GM19239 (cell line): ENCODE measurements at regions not wholly inside any gene's neighbourhood (a gene's known extent, or its start where the extent isn't known, plus 50 kb on each side); places are given as distances from the start of the nearest gene placed in this dataset.
"Not testable (repeated sequence)": the region's sequence is repeated elsewhere in the genome, so short reads cannot be mapped to it uniquely, and the experiment has no call there.

ENCODE experiments used
- DNase-seq: peaks from one replicate; pipeline ENCODE4 v3.0.0; 2011; ENCODE audit warnings: low spot score; ENCODE audit not compliant: insufficient read length
- FAIRE-seq: peaks from 2 replicates; lab custom pipeline; 2011; peaks lifted over from hg19 to GRCh38; lab: Jason Lieb, UNC

DNA sequence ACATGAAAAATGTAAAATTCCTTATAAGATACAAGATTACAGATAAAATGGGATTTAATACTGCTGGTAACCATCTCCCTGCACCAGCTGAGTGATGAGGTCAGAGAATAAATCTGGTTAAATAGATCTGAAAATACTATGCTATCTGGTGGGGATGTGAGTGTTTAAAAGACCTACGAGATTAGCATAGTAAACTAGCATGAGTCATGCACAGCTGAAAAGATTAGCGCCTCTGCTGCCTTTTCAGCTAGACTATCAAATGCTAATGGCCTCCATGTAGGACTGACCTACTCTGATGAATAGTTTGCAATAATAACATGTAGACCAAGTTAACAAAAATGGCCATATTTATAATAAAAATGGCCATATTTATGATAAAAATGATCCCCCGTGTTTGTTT, 553.3 kb downstream of the C6orf118 start:
- DNase-seq: no peak
- FAIRE-seq: no peak

DNA sequence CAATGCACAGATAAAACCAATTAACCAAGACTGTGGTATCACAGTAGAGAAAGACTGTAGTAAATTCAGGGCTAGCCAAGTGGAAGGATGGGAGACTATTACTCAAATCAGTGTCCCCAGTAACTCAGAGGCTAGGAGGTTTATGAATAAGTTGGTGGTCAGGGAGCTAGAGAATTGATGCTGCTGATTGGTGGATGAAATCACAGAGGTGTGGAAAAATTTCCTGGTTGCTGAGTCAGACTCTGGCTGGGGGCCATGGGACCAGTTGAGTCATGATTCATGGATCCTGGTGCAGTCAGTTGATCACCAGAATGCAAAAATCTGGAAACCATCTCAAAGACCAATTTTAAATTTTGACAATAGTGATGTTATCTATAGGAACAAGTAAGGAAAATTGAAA, 555.9 kb downstream of the C6orf118 start:
- no peak for FAIRE-seq
- no peak for DNase-seq

DNA sequence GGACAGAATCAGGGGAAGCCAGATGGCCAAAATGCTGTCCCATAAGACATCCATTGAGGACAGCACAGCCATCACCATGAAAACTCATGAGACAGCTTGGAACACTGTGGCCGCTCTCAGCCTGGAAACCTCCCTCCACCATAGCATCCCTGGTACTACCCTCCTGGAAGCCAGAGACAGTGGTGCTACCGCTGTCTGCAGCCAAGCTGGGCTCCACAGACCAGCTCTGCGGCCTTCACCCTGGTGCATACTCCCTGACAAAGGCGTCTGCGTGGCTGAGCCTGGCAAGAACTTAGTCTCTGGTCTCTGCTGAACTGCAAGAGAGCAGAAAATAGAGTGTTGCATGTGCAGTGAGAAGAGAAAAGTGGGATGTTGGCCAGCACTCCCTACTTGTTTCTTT, 558.0 kb downstream of the C6orf118 start:
- no peak for DNase-seq
- no peak for FAIRE-seq

DNA sequence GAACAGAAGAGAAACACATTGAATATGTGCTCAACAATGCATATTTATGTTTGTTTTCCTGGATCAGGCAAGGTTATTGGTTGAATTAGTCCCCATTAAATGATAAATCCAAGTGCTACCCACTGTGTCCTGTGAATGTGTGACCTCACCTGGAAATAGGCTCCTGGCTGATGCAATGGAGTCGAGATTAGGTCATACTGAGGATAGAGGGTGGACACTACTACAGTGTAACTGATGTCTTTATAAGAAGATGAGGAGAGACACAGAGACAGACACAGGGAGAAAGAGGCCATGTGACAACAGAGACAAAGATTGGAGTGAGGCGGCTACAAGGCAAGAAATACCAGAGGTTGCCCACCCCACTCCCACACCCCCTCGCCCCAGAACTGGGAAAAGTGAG, 559.3 kb downstream of the C6orf118 start:
- FAIRE-seq: no peak
- no peak for DNase-seq

DNA sequence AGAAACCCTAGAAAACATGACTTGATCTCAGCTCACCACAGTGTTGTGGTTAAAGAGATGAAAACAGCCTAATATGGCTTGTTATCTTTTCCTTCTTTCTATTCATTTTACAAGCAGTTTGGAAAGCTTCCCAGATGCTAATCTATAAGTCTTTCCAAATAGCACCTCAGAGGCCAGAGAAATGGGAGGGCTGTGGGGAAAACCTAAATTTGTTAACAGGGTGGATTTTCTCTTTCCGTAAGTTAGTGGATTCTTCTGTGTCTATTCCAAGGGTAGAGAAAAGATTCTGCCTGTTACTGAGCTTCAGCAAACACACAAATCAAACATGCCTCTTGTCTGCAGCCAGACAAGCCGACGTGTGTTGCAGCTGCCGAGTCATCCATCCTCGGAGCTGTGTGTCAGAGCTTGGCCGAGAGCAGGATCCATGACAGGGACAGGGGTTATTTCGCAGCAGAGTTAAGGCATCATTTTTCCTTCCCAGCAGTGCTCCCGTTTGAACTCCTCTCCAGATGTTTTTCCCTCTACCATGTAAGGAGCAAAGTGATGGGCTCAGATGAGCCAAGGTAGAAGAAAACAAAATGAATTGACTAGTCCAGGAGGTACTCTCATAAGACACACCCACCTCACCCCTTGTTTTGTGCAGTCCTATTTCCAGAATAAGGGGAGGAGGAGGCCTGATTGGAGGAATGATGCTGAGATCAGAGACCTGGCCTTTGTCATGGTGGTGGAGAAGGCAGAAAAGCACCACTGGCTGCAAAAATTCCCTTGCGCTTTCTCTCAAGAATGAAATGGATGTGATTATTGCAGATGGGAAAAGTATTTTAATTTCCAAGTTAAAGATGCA, 560.0 kb downstream of the C6orf118 start:
- FAIRE-seq: no peak
- no peak for DNase-seq

DNA sequence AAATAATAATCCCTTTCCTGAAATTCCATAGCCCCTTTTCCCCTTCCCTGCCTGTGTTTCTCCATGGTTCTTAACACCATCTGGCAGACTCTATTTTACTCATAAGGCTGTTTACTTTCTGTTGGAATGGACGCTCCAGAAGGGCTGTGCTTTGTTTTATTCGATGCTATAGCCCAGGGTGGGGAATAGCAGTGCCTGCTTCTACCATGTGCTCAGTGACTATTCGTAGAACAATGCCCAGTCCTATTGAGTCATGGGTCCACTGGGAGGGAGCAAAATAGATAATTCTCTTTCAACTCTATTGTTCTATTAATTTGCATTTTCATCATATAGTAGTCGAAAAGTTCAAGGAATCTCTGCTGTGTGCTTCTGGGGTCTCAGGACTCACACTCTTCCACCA, 565.1 kb downstream of the C6orf118 start:
- FAIRE-seq (no peak), DNase-seq (no peak)

DNA sequence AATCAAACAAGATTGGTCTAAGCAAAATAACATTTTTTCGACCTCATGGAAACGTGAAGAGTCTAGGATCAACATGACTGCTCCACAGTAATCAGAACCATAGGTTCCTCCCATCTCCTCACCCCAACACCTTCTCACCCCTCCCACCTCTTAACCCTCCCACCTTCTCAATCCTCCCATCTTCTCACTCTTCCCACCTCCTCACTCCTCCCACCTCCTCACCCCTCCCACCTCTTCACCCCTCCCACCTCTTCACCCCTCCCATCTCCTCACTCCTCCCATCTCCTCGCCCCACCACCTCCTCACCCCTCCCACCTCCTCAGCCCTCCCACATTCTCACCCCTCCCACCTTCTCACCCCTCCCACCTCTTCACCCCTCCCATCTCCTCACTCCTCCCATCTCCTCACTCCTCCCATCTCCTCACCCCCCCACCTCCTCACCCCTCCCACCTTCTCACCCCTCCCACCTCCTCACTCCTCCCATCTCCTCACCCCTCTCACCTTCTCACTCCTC, 567.4 kb downstream of the C6orf118 start:
- no peak for FAIRE-seq
- no peak for DNase-seq

DNA sequence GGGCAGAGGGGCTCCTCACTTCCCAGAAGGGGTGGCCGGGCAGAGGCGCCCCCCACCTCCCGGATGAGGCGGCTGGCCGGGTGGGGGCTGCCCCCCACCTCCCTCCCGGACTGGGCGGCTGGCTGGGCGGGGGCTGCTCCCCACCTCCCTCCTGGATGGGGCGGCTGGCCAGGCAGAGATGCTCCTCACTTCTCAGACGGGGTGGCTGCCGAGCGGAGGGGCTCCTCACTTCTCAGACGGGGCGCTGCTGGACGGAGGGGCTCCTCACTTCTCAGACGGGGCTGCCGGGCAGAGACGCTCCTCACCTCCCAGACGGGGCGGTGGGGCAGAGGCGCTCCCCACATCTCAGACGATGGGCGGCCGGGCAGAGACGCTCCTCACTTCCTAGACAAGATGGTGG, 573.3 kb downstream of the C6orf118 start:
- DNase-seq, FAIRE-seq: not testable (repeated sequence)

DNA sequence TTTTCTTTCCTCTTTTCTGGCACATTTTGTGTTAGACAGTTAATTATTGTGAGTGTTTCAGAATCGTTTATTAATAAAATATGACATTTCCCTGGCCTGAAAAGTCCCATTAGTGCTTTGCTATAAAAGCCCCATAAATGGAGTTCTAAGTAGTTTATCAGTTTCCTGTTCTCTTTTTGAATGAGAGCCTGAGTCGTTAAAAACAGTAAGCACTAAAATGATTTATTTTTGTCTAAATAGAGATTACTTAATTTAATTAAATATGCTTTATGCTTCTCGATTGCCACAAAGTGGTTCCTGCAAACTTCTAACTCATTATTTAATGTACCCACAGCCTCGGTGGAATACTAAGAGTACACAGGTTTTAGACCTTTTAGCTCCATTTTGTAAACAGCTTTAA, 577.9 kb downstream of the C6orf118 start:
- DNase-seq (no peak), FAIRE-seq (no peak)

DNA sequence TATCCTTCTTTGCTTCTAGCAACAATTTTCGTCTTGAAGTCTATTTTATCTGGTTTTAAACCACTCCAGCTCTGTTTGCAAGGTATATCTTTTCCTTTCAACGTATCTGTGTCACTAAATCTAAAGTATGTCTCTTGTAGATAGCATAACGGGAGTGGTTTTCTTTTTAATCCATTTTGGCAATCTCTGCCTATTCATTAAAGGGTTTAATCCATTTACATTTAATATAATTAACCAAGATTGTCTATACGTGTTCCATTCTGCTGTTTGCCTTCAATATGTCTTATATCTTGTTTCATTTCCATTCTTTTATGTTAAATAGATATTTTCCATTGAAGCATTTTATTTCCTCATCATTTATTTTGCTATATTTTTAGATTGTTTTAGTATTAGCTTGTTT, 587.9 kb downstream of the C6orf118 start:
- DNase-seq: no peak
- FAIRE-seq: no peak

DNA sequence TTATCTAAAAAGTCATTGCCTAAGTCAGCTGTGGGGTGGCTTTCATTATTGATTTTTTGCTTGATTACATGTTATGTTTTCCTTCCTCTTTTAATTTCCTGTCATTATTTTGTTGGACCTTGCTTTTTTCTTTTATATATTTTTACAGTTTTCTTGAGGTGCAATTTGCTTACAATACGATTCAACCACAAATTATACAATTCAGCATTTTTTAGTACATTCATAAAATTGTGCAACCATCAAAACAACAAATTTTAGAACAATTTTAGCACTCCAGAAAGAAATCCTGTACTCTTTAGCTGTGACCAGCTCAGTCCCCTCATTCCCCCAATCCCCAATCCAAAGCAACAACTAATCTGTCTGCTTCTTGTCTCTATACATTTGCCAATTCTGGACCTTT, 608.9 kb downstream of the C6orf118 start:
- no peak for FAIRE-seq
- DNase-seq: no peak

DNA sequence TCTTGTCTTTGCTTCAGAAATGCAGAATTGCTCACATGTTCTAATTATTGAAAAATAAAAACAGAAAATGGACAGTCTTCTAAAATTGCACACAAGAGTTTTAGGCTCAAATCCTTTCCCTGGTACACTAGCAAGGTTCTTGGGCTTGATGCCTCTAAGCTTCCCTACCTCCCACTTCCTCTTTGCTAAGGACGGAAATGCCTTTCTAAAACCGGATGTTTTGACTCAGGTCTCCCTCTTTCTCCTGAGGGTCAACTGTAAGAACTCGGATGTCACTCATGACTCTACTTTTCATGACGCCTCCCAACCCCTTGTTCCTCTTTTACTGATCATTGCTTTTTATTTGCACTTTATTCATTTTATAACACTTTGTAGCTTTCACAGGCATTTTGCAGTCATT, 613.5 kb downstream of the C6orf118 start:
- no peak for DNase-seq
- no peak for FAIRE-seq

DNA sequence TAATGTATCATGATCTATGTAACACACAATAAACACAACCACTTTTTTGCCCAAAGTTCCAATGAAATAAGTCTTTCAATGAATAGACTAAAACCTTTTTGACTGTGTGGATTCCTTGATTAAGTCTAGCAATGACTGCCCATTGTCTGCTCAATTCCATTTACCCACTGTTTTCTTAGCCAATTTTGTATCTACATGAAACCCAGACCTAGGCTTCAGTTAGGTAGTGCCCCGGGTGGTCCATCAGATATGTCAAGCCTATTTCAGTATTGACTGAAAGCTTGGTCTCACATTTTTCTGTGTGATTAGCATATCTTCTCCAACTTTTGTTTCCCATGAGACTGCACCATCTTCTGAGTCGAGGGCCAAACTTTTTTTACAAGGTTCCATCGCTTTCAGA, 615.0 kb downstream of the C6orf118 start:
- FAIRE-seq (no peak), DNase-seq (no peak)

DNA sequence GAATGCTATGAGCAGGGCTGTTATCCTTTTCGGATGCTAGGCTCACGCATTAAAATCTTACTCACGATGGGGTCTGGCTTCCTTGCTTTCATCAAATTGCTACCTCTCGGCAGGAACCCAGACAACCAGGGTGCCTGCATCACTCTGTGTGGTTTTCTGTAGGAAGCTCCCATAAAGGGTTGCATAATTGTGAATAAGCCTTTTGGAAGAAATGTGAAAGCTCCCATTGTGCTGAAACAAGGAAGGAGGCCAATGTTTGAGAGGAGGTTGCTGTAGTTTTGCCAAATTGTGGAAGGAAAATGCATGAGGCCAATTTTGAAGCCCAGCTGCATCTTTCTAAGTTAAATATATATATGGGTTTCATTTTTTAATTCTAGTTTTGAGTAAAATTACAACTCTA, 615.5 kb downstream of the C6orf118 start:
- DNase-seq (no peak), FAIRE-seq (no peak)

DNA sequence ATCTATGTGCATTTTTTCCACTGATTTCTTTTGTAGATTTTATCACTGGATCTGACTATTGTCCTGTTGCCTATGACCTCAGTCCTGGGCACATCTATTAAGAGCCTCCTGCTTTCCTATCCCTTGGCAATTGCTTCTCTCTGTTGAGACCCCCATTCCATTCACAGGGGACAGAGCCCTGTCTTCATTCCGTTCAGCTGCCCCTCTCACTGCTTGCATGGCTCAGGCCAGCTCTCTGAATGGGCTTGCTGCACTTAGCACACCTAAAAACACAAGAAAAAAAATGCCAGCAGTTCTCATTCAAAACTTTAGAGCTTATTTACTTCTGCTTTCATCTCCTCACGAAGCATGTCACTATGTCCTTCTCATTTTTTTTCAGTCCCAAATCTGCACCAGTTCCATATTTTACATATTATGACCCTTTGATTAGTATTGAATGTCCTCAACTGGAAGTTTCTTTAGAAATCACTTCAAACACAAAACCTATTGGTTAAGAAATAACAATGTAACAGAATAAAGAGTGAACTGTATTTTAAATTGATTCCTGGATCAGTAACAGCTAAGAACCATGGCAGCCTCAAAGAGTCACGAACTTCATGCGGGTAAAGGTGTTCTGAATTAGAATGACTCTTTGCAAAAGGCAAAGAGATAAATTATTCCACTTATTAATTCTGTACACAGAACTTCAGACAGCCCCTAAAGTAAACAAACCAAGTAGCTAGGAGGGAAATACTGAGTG, 616.5 kb downstream of the C6orf118 start:
- FAIRE-seq: no peak
- no peak for DNase-seq

DNA sequence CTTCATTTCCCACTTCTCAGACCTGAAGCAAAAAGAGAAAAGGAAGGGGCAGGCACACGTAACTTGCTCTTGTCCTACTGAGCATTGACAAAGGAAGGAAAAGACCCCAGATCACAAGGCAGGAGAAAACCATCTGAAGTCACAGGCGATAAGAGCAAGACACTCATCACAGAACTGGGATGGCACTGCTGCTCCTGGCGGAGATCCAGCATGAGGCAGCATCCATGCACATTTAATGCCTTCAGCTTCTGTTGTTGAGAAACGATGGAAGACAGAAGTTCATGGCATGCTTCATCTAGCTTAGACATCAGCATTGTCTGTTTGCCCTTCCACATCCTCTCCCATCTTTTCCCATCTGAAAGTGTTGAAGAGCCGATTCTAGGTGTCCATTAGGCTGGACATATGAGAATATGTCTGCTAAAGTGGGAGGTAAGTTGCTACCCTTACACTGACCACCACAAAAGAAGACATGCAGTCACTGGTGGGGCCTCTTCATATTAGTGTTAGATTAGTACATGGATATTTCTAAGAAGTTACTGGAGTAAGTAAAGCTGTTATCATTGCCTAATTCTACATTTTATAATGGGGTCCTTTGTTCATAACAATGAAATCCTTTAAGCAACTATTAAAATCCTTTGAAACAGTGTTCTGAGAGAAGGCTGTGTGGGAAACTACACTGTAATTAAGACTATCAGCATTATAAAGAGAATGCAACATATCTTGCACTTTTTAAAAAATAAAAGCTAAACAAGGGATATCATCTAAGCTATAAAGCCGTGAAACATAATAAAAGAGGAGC, 618.5 kb downstream of the C6orf118 start:
- DNase-seq (no peak), FAIRE-seq (no peak)

DNA sequence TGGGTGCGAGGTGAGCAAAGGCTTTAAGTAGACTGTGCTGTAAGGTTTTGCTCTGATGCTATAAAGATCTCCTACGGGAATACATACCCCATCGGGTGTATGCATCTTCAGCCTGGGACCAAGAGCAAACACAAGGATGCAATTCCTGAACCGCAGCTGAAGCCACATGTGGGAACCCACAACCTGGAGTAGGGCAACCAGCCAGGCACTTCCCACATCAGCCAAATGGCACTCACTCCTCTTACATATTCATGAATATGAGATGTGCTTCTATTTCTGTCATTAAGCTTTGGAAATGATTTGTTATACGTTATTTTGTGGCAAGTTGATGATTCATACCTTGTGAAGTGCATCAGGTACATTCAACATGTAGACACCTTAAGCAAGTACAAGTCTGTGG, 619.2 kb downstream of the C6orf118 start:
- FAIRE-seq (no peak), DNase-seq (no peak)

DNA sequence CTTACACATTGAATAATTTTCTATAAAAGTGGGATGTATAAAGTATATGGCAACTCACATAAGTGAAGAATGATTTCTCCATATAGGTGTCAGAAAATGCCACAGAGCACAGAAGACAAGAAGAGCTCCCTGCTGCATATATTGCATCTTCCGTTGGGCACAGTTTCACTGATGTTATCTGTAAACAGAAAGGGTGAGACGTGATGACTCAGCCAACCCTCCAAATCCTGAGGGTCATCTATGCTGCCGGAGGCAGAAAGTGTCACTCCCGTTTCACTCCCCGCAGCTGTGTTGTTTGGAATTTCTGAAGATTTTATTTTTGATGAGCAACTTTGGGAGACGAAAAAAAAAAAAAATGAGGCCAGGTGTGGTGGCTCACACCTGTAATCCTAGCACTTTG, 644.1 kb downstream of the C6orf118 start:
- FAIRE-seq: no peak
- no peak for DNase-seq

DNA sequence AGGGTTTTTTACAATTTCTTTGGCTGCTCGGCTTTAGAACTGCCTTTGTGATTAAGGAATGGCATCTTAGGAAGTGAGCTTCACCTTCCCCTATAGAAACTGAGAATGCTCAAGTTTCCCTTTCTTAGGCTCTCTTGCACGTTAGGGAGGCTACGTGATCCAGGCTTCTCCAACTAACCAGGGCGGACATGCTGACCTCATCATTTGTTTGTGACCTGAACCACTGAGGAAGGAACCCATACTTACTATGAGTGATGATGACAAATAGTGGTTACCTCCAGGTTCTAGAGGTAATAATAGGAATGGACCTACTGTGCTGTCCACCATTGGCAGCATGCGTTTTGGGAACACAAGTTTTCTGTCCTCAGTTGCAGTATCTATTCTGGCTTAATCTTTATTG, 645.8 kb downstream of the C6orf118 start:
- no peak for FAIRE-seq

DNA sequence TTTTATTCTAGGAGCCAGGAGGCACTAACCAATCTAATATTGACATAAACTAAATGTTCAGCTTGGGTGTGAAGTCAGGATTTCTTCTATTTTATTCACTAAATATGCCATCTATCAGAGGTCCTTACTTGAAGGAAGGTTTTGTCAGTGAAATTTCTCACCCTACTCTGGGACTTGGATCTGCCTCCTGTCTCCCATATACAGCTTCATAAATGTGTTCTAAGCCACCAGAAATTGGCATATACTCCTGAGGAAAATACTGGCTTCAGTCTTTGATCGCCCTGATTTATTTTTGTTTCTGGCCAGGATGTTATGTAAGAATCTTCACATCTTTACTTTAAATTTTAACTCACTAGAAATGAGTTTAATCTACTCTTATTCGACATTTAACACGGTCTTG, 647.7 kb downstream of the C6orf118 start:
- DNase-seq: no peak
- no peak for FAIRE-seq

More for the DNA sequence above, 645.8 kb downstream of the C6orf118 start:
- no peak for DNase-seq

DNA sequence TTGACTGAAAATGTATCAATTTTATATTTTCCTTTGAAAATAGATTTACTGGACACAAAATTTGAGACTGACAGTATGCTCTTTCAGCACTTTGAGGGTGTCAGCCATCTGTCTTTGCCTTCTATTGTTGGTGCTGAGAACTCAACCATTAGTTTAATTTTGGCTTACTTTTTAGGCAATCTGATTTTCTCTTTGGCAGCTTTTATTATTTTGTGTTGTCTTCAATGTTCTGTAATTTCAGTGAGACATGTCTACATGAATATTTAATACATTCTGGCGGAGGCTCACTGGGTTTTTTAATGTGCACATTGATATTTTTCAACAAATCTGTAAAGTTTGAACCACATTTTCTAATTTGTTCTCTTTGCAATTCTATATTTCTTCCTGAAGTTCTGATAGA, 648.6 kb downstream of the C6orf118 start:
- DNase-seq: no peak
- no peak for FAIRE-seq
